GM10266 (cell line): ENCODE measurements at regions not wholly inside any gene's neighbourhood (a gene's known extent, or its start where the extent isn't known, plus 50 kb on each side); places are given as distances from the start of the nearest gene placed in this dataset.

Experiments
- DNase-seq: peaks from one replicate; pipeline ENCODE4 v3.0.0; 2012; ENCODE audit errors: extremely low spot score
- TF ChIP-seq, protein P1 (sequence below): IDR thresholded peaks from 2 replicates; pipeline ENCODE4 v1.5.1; 2012; ENCODE audit warnings: mild to moderate bottlenecking, low read depth; ENCODE audit not compliant: control insufficient read depth, insufficient read depth; ENCODE audit errors: missing control alignments

- no peak for DNase-seq
- TF ChIP-seq, protein P1, sequence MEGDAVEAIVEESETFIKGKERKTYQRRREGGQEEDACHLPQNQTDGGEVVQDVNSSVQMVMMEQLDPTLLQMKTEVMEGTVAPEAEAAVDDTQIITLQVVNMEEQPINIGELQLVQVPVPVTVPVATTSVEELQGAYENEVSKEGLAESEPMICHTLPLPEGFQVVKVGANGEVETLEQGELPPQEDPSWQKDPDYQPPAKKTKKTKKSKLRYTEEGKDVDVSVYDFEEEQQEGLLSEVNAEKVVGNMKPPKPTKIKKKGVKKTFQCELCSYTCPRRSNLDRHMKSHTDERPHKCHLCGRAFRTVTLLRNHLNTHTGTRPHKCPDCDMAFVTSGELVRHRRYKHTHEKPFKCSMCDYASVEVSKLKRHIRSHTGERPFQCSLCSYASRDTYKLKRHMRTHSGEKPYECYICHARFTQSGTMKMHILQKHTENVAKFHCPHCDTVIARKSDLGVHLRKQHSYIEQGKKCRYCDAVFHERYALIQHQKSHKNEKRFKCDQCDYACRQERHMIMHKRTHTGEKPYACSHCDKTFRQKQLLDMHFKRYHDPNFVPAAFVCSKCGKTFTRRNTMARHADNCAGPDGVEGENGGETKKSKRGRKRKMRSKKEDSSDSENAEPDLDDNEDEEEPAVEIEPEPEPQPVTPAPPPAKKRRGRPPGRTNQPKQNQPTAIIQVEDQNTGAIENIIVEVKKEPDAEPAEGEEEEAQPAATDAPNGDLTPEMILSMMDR = no peak
Observed at GRCh38 chr6:45721665-45722064, 294.0 kb downstream of the CLIC5 start.

GRCh38 chr6:45718871-45719270 is 296.8 kb downstream of the CLIC5 start:
- TF ChIP-seq, protein P1 = no peak
- DNase-seq = no peak

GRCh38 chr6:45718131-45718530 is 297.5 kb downstream of the CLIC5 start:
- no peak for DNase-seq
- TF ChIP-seq, protein P1 = no peak

- no peak for DNase-seq
- TF ChIP-seq, protein P1 = no peak
Observed at GRCh38 chr6:45717715-45718114, 297.9 kb downstream of the CLIC5 start.

- DNase-seq = no peak
- TF ChIP-seq, protein P1 = no peak
Observed at GRCh38 chr6:45717027-45717426, 298.6 kb downstream of the CLIC5 start.

DNA sequence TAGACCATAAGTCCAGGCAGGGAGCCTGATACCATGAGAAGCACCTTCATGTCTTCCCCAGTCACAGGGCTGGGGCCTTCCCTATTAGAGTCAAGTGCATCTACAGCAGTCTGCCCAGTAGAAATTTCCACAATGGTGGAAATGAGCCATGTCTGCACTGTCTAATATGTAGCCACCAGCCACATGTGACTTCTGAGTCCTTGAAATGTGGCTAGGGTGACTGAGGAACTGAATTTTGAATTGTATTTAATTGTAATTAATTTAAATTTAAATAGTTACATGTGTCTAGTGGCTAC is 300.2 kb downstream of the CLIC5 start:
- TF ChIP-seq, protein P1 = no peak
- DNase-seq = no peak

DNA sequence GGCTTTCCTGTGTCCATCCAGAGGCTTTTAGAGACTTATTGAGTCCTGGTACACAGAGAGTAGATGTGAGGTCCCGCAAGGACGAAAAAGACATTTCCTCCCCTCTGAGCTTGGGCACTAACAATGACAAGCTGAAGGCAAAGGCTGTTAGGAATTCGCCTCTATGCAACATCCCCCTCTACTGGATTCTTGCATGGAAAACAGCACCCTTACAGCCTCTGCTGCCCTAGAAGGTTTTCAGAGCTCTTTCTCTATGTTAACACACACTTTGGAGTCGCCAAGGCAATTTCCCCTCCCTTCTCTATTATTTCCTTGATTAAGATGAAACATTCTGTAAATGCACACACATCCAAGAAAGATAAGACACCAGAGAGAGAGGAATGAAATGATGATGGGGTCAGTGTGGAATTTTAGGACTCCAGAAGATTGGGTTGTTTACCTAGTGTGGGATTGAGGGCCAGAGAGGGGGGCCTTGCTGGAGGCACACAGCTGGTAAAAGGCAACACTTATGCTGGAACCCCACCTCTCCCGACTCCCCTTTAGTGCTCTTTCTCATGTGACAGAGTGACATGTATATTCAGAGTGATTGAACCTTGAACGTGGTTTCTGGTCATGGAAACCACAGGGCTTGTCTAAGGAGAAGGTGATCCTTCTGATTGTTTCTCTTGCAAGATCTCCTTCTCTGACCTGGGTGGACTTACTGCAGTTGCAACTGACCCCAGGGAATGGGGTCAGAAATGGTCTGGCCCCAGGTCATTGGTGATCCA is 300.7 kb downstream of the CLIC5 start:
- TF ChIP-seq, protein P1 = peak; percentile 71
- peak; percentile 51 for DNase-seq
